ENCODE measurements at regions not wholly inside any gene's neighbourhood (a gene's known extent, or its start where the extent isn't known, plus 50 kb on each side); places are given as distances from the start of the nearest gene placed in this dataset.

GRCh38 chr4:119930546-119930945 lies 136.1 kb downstream of the MAD2L1 start:
- DNase-seq: no peak

GRCh38 chr4:119921830-119922229 lies 144.8 kb downstream of the MAD2L1 start:
- no peak for DNase-seq

GRCh38 chr4:119906277-119906676 lies 160.4 kb downstream of the MAD2L1 start:
- no peak for DNase-seq

- no peak for DNase-seq
Observed at GRCh38 chr4:119898211-119898610, 168.4 kb downstream of the MAD2L1 start.

GRCh38 chr4:119897260-119897659 lies 169.4 kb downstream of the MAD2L1 start:
- DNase-seq: no peak

GRCh38 chr4:119894650-119895208 lies 171.9 kb downstream of the MAD2L1 start:
- DNase-seq: no peak

- DNase-seq: no peak
Observed at GRCh38 chr4:119873794-119874325, 192.8 kb downstream of the MAD2L1 start.

GRCh38 chr4:119873132-119873531 lies 193.5 kb downstream of the MAD2L1 start:
- no peak for DNase-seq

- no peak for DNase-seq
Observed at GRCh38 chr4:119872371-119873016, 194.2 kb downstream of the MAD2L1 start.

- no peak for DNase-seq
Observed at GRCh38 chr4:119870856-119871255, 195.8 kb downstream of the MAD2L1 start.

- no peak for DNase-seq
Observed at GRCh38 chr4:119865789-119866188, 200.9 kb downstream of the MAD2L1 start.

GRCh38 chr4:119865389-119865788 lies 201.3 kb downstream of the MAD2L1 start:
- DNase-seq: no peak

GRCh38 chr4:119861731-119862130 lies 204.9 kb downstream of the MAD2L1 start:
- DNase-seq: no peak

- DNase-seq: peak; percentile 0
Observed at GRCh38 chr4:119858176-119858575, 208.5 kb downstream of the MAD2L1 start.

- no peak for DNase-seq
Observed at GRCh38 chr4:119854364-119854763, 212.3 kb downstream of the MAD2L1 start.

GRCh38 chr4:119851649-119852048 lies 215.0 kb downstream of the MAD2L1 start:
- no peak for DNase-seq

GRCh38 chr4:119841361-119841760 lies 212.8 kb upstream of the PDE5A start:
- no peak for DNase-seq

GRCh38 chr4:119835613-119835910 lies 207.0 kb upstream of the PDE5A start:
- peak; percentile 10 for DNase-seq

GRCh38 chr4:119834906-119835612 lies 206.5 kb upstream of the PDE5A start:
- DNase-seq: no peak

- peak; percentile 4 for DNase-seq
Observed at GRCh38 chr4:119833611-119834010, 205.0 kb upstream of the PDE5A start.

GRCh38 chr4:119832776-119833175 lies 204.2 kb upstream of the PDE5A start:
- DNase-seq: peak; percentile 12

GRCh38 chr4:119829326-119829725 lies 200.7 kb upstream of the PDE5A start:
- no peak for DNase-seq

- no peak for DNase-seq
Observed at GRCh38 chr4:119825696-119826095, 197.1 kb upstream of the PDE5A start.

- no peak for DNase-seq
Observed at GRCh38 chr4:119823891-119824290, 195.3 kb upstream of the PDE5A start.

All from fibroblast of upper back skin (primary cell).